Muscle of leg (tissue), 3 donors: ENCODE measurements at regions not wholly inside any gene's neighbourhood (a gene's known extent, or its start where the extent isn't known, plus 50 kb on each side); places are given as distances from the start of the nearest gene placed in this dataset.
A peak's percentile ranks its signal among the peaks of the same experiment; 100 is the strongest.
"Not testable (repeated sequence)": the region's sequence is repeated elsewhere in the genome, so short reads cannot be mapped to it uniquely, and the experiment has no call there.

Experiments used
- DNase-seq: peaks from one replicate; pipeline ENCODE4 v3.0.0; 2013
- H3K27ac ChIP-seq: one replicate; pipeline ENCODE4 v1.5.1; 2013; ENCODE audit warnings: mild to moderate bottlenecking, low read length, control low read depth
- H3K27me3 ChIP-seq: one replicate; pipeline ENCODE4 v1.6.1; 2013; ENCODE audit warnings: low read length; ENCODE audit not compliant: control insufficient read depth, insufficient read depth
- H3K36me3 ChIP-seq: one replicate; pipeline ENCODE4 v1.6.1; 2013; ENCODE audit warnings: low read length; ENCODE audit not compliant: control insufficient read depth, insufficient read depth
- H3K4me1 ChIP-seq: one replicate; pipeline ENCODE4 v1.6.1; 2013; ENCODE audit warnings: low read length; ENCODE audit not compliant: control insufficient read depth, insufficient read depth
- H3K4me3 ChIP-seq: one replicate; pipeline ENCODE4 v1.5.1; 2013; ENCODE audit warnings: low read length, control low read depth
- H3K9me3 ChIP-seq: replicated peaks from 2 replicates; pipeline ENCODE4 v1.6.1; 2013; ENCODE audit warnings: low read depth, low read length; ENCODE audit not compliant: control insufficient read depth
- WGBS: methylation state at CpG from one replicate; pipeline ENCODE4 v1.1.5; 2013; ENCODE audit warnings: missing lambda C conversion rate; ENCODE audit not compliant: insufficient coverage; 5-methylcytosine and 5-hydroxymethylcytosine counted together

- Histone ChIP-seq H3K27ac (no peak overlapping the region), H3K4me1 (no peaks in the 10 kb centered on the region), H3K9me3 (no peaks in the 10 kb centered on the region), H3K36me3 (no peaks in the 10 kb centered on the region), H3K4me3 (no peak overlapping the region), H3K27me3 (no peaks in the 10 kb centered on the region)
- WGBS = no CpG with 5 or more reads among the region's 1 CpG
- no peak for DNase-seq
Observed at GRCh38 chr14:86129426-86129825, 599.5 kb downstream of the FLRT2 start.

GRCh38 chr14:86124328-86124727 lies 594.4 kb downstream of the FLRT2 start:
- H3K4me1 ChIP-seq = no peaks in the 10 kb centered on the region
- no peaks in the 10 kb centered on the region for H3K36me3 ChIP-seq
- DNase-seq = no peak
- WGBS = 100% methylated on average over 2 of the region's 4 CpGs
- no peaks in the 10 kb centered on the region for H3K9me3 ChIP-seq
- no peak overlapping the region for H3K27ac ChIP-seq
- H3K27me3 ChIP-seq = no peaks in the 10 kb centered on the region
- no peak overlapping the region for H3K4me3 ChIP-seq

- H3K36me3 ChIP-seq = no peaks in the 10 kb centered on the region
- no peaks in the 10 kb centered on the region for H3K9me3 ChIP-seq
- WGBS = 86% methylated on average over 1 of the region's 1 CpG
- no peaks in the 10 kb centered on the region for H3K27me3 ChIP-seq
- H3K27ac ChIP-seq = no peak overlapping the region
- no peaks in the 10 kb centered on the region for H3K4me1 ChIP-seq
- DNase-seq = no peak
- no peak overlapping the region for H3K4me3 ChIP-seq
Observed at GRCh38 chr14:86115972-86116371, 586.0 kb downstream of the FLRT2 start.

GRCh38 chr14:86110871-86111270 lies 580.9 kb downstream of the FLRT2 start:
- not testable (repeated sequence) for H3K4me3 ChIP-seq, H3K4me1 ChIP-seq, H3K27ac ChIP-seq, H3K36me3 ChIP-seq, H3K27me3 ChIP-seq, H3K9me3 ChIP-seq, DNase-seq
- WGBS = 93% methylated on average over 13 of the region's 13 CpGs

- 26% methylated on average over 2 of the region's 3 CpGs for WGBS
Observed at GRCh38 chr14:86104691-86105265, 574.8 kb downstream of the FLRT2 start.

GRCh38 chr14:86094512-86094911 lies 564.6 kb downstream of the FLRT2 start:
- H3K27ac ChIP-seq = no peak overlapping the region
- DNase-seq = no peak
- H3K9me3 ChIP-seq = no peaks in the 10 kb centered on the region
- H3K27me3 ChIP-seq = no peaks in the 10 kb centered on the region
- no peak overlapping the region for H3K4me3 ChIP-seq
- no peaks in the 10 kb centered on the region for H3K36me3 ChIP-seq
- H3K4me1 ChIP-seq = no peaks in the 10 kb centered on the region

More at GRCh38 chr14:86104691-86105265, 574.8 kb downstream of the FLRT2 start:
- Histone ChIP-seq H3K4me1 (no peaks in the 10 kb centered on the region), H3K4me3 (no peak overlapping the region), H3K27ac (no peak overlapping the region), H3K9me3 (no peaks in the 10 kb centered on the region), H3K36me3 (no peaks in the 10 kb centered on the region), H3K27me3 (no peaks in the 10 kb centered on the region)
- DNase-seq = peak; percentile 72

GRCh38 chr14:86091811-86092210 lies 561.9 kb downstream of the FLRT2 start:
- Histone ChIP-seq H3K9me3 (no peaks in the 10 kb centered on the region), H3K27me3 (no peaks in the 10 kb centered on the region), H3K27ac (no peak overlapping the region), H3K36me3 (no peaks in the 10 kb centered on the region), H3K4me1 (no peaks in the 10 kb centered on the region), H3K4me3 (no peak overlapping the region)
- no CpG with 5 or more reads among the region's 1 CpG for WGBS
- no peak for DNase-seq

GRCh38 chr14:86088156-86088555 lies 558.2 kb downstream of the FLRT2 start:
- no peak overlapping the region for H3K4me3 ChIP-seq
- no peaks in the 10 kb centered on the region for H3K9me3 ChIP-seq
- WGBS = no CpG with 5 or more reads among the region's 1 CpG
- H3K4me1 ChIP-seq = no peaks in the 10 kb centered on the region
- H3K27ac ChIP-seq = no peak overlapping the region
- H3K27me3 ChIP-seq = no peaks in the 10 kb centered on the region
- DNase-seq = no peak
- no peaks in the 10 kb centered on the region for H3K36me3 ChIP-seq

- Histone ChIP-seq H3K36me3 (no peaks in the 10 kb centered on the region), H3K27ac (no peak overlapping the region), H3K4me3 (no peak overlapping the region), H3K27me3 (no peaks in the 10 kb centered on the region), H3K4me1 (no peaks in the 10 kb centered on the region), H3K9me3 (no peaks in the 10 kb centered on the region)
- WGBS = no CpG with 5 or more reads among the region's 2 CpGs
- no peak for DNase-seq
Observed at GRCh38 chr14:86087377-86087776, 557.4 kb downstream of the FLRT2 start.

- no peak overlapping the region for H3K27ac ChIP-seq
- DNase-seq = no peak
- no CpG with 5 or more reads among the region's 1 CpG for WGBS
- H3K36me3 ChIP-seq = no peaks in the 10 kb centered on the region
- no peaks in the 10 kb centered on the region for H3K27me3 ChIP-seq
- no peak overlapping the region for H3K4me3 ChIP-seq
- H3K9me3 ChIP-seq = no peaks in the 10 kb centered on the region
- no peaks in the 10 kb centered on the region for H3K4me1 ChIP-seq
Observed at GRCh38 chr14:86086962-86087361, 557.0 kb downstream of the FLRT2 start.

GRCh38 chr14:86084097-86084496 lies 554.2 kb downstream of the FLRT2 start:
- no peaks in the 10 kb centered on the region for H3K36me3 ChIP-seq
- H3K27ac ChIP-seq = no peak overlapping the region
- no peak for DNase-seq
- no peaks in the 10 kb centered on the region for H3K9me3 ChIP-seq
- WGBS = no CpG with 5 or more reads among the region's 1 CpG
- no peaks in the 10 kb centered on the region for H3K27me3 ChIP-seq
- H3K4me3 ChIP-seq = no peak overlapping the region
- H3K4me1 ChIP-seq = no peaks in the 10 kb centered on the region
